ENCODE measurements at regions not wholly inside any gene's neighbourhood (a gene's known extent, or its start where the extent isn't known, plus 50 kb on each side); places are given as distances from the start of the nearest gene placed in this dataset.
"Not testable (repeated sequence)": the region's sequence is repeated elsewhere in the genome, so short reads cannot be mapped to it uniquely, and the experiment has no call there.

DNA sequence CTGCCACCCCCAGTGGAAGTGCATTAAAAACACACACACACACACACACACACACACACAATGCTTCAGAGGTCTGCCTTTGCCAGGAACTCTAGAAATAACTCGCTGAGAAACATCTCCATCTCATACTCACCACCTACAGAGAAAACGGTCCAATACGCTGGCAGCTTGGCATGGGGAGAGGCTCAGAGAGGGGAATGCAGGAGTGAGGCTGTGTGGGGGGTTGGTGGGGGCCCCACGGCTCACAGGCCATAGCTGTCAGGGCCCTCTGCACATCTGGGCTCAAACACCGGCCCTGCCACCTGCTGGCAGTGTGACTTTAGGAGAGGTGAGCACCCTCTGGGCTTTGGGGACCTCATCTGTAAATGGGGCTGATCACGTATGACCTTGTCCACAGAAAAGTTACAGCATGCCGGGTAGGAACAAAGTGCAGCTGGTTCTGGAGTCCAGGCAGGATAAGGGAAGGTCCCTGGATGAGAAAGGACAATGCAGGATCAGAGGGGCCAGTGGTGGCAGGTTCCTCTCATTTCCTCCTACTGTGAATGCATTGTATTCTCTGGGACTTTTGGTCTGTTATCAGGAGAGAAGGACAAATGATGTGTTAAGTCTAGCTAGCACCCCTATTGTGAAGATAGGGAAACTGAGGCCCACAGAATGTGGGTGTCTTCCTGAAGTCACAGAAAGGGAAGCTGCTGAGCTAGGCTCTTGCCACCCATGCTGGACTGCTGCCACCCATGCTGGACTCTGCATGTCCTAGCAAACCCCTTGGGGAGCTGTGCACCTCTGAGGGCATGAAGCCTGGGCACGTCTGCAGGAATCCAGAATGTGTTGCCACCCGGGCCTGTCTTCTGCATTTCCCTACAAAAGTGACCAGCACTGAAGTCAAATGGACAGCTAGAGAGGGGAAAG, 404.6 kb downstream of the RPS24 start:
- no peak for DNase-seq (ENCODE audit: low read depth)

- DNase-seq (ENCODE audit: low read depth): no peak
These were observed 405.5 kb downstream of the RPS24 start for GRCh38 chr10:78438907-78439809.

- no peak for DNase-seq (ENCODE audit: low read depth)
These were observed 407.3 kb downstream of the RPS24 start for GRCh38 chr10:78441010-78441409.

DNA sequence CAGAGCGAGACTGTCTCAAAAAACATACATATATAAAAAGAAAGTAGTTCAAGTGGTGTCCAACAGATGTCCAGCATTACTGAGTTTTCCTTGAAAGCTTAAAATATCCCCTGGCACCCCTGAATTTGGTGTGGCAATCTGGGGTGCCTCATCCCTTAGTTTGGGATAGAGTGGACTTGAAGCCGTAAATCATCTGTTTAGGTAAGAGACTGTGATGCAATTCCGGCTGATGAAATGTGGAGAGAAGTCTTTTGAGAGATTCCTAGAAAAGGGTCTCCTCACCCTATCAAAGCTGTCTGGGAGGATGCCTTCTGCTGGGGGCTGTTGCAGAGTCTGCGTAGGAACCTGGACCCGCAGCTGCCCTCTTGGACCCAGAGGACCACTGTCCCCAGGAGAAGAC, 408.0 kb downstream of the RPS24 start:
- no peak for DNase-seq (ENCODE audit: low read depth)

- DNase-seq (ENCODE audit: low read depth): no peak
These were observed 409.3 kb downstream of the RPS24 start for GRCh38 chr10:78442836-78443550.

- DNase-seq (ENCODE audit: low read depth): no peak
These were observed 410.4 kb downstream of the RPS24 start for GRCh38 chr10:78443900-78444571.

DNA sequence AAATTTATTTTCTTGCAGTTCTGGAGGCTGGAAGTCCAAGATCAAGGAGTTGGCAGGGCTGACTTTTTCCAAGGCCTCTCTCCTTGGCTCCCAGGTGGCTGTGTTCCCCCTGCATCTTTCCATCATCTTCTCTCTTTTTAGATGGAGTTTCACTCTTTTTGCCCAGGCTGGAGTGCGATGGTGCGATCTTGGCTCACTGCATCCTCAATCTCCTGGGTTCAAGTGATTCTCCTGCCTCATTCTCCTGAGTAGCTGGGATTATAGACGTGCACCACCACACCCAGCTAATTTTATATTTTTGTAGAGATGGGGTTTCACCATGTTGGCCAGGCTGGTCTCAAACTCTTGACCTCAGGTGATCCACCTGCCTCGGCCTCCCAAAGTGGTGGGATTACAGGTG, 411.1 kb downstream of the RPS24 start:
- not testable (repeated sequence) for DNase-seq (ENCODE audit: low read depth)

DNA sequence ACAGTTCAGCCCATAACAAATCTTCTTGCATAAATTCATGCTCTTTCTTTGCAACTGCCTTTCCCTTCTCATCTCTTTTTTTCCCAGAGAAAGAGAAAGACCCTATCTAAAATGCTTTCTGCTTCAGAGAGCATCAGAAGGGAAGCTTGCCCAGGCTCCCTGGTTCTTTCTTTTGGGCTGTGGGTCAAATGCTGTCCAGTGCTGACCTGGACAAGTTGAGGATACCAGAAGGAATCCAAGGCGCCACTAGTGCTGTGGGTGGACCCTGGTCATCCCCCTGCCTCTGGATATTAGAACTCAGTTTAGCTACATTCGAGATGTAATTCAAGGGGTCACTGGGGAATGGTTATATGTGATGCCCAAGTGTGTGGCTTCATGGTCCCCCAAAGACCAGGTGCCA, 411.6 kb downstream of the RPS24 start:
- DNase-seq (ENCODE audit: low read depth): no peak

GRCh38 chr10:78448470-78448869, 414.8 kb downstream of the RPS24 start:
- DNase-seq (ENCODE audit: low read depth): no peak

- DNase-seq (ENCODE audit: low read depth): no peak
These were observed 415.3 kb downstream of the RPS24 start for GRCh38 chr10:78448994-78449418.

DNA sequence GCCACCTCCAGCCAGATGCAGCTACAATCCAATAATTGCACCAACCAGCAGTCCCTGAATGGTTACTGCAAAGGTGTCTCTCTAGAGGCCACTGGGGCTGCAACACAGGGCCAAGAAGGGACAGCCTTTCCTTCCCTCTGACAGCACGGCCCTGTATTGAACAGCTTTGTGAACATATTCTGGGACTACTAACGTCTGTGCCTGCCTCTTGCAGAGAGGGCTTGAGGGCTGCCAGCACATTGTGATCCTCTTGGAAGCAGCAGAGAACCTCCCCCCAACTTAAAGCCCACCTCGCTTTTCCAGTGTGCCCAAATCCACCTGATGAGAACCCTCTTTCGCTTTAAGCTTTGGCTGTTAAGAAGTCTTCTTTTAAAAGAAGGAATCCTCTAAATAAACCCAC, 415.9 kb downstream of the RPS24 start:
- no peak for DNase-seq (ENCODE audit: low read depth)

GRCh38 chr10:78450239-78450638, 416.6 kb downstream of the RPS24 start:
- DNase-seq (ENCODE audit: low read depth): no peak

GRCh38 chr10:78450807-78451485, 417.3 kb downstream of the RPS24 start:
- no peak for DNase-seq (ENCODE audit: low read depth)

DNA sequence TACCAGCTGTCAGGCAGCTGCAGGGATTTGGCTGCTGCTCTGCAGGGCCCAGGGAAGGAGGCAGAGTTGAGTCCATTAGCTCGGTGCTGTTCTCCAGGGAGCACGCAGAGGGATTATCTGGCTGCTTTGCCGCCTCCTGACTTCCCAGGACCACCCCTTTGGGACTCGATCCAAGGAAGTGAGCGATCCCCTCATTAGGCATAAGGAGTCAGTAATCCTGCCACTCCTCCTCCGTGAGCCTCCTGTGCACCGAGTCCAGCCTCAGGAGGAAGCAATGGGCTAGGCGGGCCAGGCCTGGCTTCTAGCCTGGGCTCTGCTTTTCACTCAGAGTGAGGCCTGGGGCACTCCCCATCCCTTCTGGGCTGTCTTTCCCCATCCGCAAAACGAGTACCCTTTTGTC, 417.9 kb downstream of the RPS24 start:
- DNase-seq (ENCODE audit: low read depth): no peak

- DNase-seq (ENCODE audit: low read depth): no peak
These were observed 420.5 kb downstream of the RPS24 start for GRCh38 chr10:78454123-78454645.

- no peak for DNase-seq (ENCODE audit: low read depth)
These were observed 421.6 kb downstream of the RPS24 start for GRCh38 chr10:78455236-78455635.

DNA sequence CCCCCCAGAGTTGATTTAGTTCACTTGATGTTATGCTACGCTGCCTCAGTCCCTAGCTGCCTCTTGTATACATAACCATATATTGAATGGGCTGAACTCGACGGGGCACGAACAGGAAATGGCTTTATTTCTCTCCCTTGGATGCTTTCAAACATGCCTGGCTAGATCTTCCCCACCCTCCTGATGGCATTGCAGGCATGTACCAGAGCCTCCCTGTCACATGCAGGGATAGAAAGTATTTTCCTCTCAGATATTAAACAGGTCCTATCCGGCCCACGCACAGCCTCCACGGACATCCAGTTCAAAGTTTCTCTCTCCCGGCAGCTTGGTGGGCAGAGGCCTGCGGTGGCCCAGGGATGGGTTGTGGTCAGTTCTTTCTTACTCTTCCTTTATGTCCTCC, 422.1 kb downstream of the RPS24 start:
- DNase-seq (ENCODE audit: low read depth): no peak

DNA sequence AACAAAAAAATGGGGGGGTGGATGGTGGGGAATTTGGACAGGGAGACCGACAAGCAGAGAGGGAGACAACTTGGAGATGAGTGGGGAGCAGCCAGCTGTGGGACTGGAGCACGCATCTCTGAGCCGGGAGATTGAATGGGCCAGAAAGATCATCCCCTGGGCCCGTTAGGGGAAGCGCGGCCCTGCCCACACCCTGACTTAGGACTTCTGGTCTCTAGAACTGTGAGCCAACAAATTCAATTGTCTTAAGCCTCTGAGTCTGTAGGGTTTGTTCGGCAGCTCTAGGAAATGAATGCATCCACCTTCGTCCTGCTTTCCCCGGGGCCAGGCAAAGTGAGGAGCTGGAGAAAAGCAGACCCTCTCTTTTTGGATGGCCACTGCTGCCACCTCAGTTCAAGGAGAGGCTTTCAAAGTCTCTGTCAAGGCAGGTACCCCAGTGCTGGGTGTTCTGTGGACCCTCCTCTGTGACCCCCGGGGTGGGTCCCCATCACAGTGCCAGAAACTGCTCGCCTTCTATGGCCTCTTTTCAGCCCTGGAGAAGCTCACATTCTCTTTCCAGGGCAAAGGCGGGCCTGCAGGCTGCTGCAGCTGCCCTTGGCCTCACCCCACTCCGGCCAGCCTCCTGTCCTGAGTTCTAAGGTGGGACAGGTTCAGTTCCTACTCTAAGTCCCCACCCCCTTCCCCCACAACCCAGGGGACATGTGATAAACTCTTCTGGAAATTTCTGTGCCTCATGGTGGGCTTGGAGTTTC, 423.2 kb downstream of the RPS24 start:
- no peak for DNase-seq (ENCODE audit: low read depth)

DNA sequence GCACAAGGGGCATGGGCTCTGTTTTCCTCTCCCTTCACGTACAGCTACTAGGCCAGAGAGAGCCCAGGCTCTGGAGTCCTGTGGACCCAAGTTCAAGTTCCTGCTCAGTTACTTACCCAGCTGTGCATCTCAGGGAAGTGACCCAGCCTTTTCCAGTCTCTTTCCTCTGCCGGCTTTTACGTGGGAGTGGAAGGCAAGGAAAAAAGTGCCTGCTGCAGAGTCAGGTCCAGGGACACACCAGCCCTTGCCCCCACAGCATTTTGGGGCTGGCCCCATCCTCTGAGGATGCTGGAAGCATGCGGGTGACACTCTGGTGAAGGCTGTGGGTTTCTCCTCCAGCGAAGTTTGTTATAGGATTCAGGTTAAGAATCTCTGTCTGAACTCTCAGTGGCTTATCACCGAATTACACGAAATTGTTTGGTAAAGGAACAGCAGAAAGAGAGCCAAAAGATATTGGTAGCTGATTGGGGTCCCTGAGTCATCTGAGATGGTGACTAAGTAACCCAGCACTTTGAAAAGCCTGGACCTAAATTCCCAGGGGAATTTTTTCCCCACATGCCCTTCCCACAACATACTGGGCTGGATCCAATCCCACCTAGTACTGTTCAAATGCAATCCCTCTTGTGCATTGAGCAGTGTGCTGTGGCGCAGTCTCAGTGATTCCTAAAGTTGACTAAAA, 424.3 kb downstream of the RPS24 start:
- no peak for DNase-seq (ENCODE audit: low read depth)

Measured in fibroblast of gingiva (primary cell).